ENCODE measurements at regions not wholly inside any gene's neighbourhood (a gene's known extent, or its start where the extent isn't known, plus 50 kb on each side); places are given as distances from the start of the nearest gene placed in this dataset.

GRCh38 chr1:200478945-200479558, 69.2 kb upstream of the ZNF281 start:
- 86 to 90% methylated on average over 6 of the region's 6 CpGs for WGBS, 2 donors
- intact Hi-C loops (cut with DNase I; ENCODE audit: low total_unique reads): no loop called here
- H3K4me3 ChIP-seq (ENCODE audit: low read depth, poor library complexity, severe bottlenecking): no peak overlapping the region
- no peak for DNase-seq (ENCODE audit: low spot score in 2 of 2)
- TF ChIP-seq POLR2A (IDR thresholded peaks at IDR 0.05) (no peak), CTCF (IDR thresholded peaks at IDR 0.05) (no peak)

GRCh38 chr1:200478239-200478623, 68.4 kb upstream of the ZNF281 start:
- WGBS, 2 donors: 82 to 85% methylated on average over 4 of the region's 4 CpGs
- DNase-seq (ENCODE audit: low spot score in 2 of 2): no peak
- H3K4me3 ChIP-seq (ENCODE audit: low read depth, poor library complexity, severe bottlenecking): no peak overlapping the region
- intact Hi-C loops (cut with DNase I; ENCODE audit: low total_unique reads): no loop called here
- TF ChIP-seq CTCF (IDR thresholded peaks at IDR 0.05) (no peak), POLR2A (IDR thresholded peaks at IDR 0.05) (no peak)

GRCh38 chr1:200474633-200475032, 64.8 kb upstream of the ZNF281 start:
- WGBS, 2 donors: 75 to 77% methylated on average over 3 of the region's 3 CpGs
- no peak for TF ChIP-seq CTCF (IDR thresholded peaks at IDR 0.05)
- TF ChIP-seq POLR2A (IDR thresholded peaks at IDR 0.05): no peak
- intact Hi-C loops (cut with DNase I; ENCODE audit: low total_unique reads): no loop called here
- no peak overlapping the region for H3K4me3 ChIP-seq (ENCODE audit: low read depth, poor library complexity, severe bottlenecking)
- no peak for DNase-seq (ENCODE audit: low spot score in 2 of 2)

- WGBS, 2 donors: 45 to 51% methylated on average over 12 of the region's 12 CpGs
- H3K4me3 ChIP-seq (ENCODE audit: low read depth, poor library complexity, severe bottlenecking): no peak overlapping the region
- DNase-seq (ENCODE audit: low spot score in 2 of 2): no peak
- intact Hi-C loops (cut with DNase I; ENCODE audit: low total_unique reads): no loop called here
- TF ChIP-seq POLR2A (IDR thresholded peaks at IDR 0.05) (no peak), CTCF (IDR thresholded peaks at IDR 0.05) (no peak)
These were observed 64.0 kb upstream of the ZNF281 start for GRCh38 chr1:200473698-200474371.

GRCh38 chr1:200471739-200472138, 61.9 kb upstream of the ZNF281 start:
- intact Hi-C loops (cut with DNase I; ENCODE audit: low total_unique reads): no loop called here
- WGBS, 2 donors: 78 to 88% methylated on average over 2 of the region's 2 CpGs
- TF ChIP-seq POLR2A (IDR thresholded peaks at IDR 0.05): no peak
- TF ChIP-seq CTCF (IDR thresholded peaks at IDR 0.05): no peak
- no peak for DNase-seq (ENCODE audit: low spot score in 2 of 2)
- H3K4me3 ChIP-seq (ENCODE audit: low read depth, poor library complexity, severe bottlenecking): no peak overlapping the region

Measured in lower leg skin (tissue), 4 donors.